ENCODE measurements at regions not wholly inside any gene's neighbourhood (a gene's known extent, or its start where the extent isn't known, plus 50 kb on each side); places are given as distances from the start of the nearest gene placed in this dataset.

- no peak overlapping the region for H3K4me3 ChIP-seq (ENCODE audit: low read length)
- H3K4me3 Mint-ChIP-seq, result no peak overlapping the region
- H3K4me1 ChIP-seq (ENCODE audit: insufficient read depth, low read length), result no peaks in the 10 kb centered on the region
- H3K9me3 ChIP-seq (ENCODE audit: control insufficient read depth in 1 of 2, insufficient read depth in 1 of 2, low read length in 2 of 2), result no peaks in the 10 kb centered on the region
- no peak overlapping the region for H3K27ac Mint-ChIP-seq
- H3K27me3 ChIP-seq (ENCODE audit: control insufficient read depth in 1 of 2, insufficient read depth in 2 of 2, low read length in 2 of 2), result peaks cover 0 to 4% of the 10 kb centered on the region in 2 experiments
- H3K36me3 Mint-ChIP-seq (ENCODE audit: low read depth), result no peaks in the 10 kb centered on the region
- ATAC-seq (ENCODE audit: poor library complexity) (no peak), DNase-seq (no peak)
- H3K36me3 ChIP-seq (ENCODE audit: insufficient read depth, low read length), result no peaks in the 10 kb centered on the region
- H3K4me1 Mint-ChIP-seq (ENCODE audit: low read depth), result no peaks in the 10 kb centered on the region
- no peak for TF ChIP-seq CTCF (IDR thresholded peaks at IDR 0.05)
- CTCF ChIA-PET, result no interaction called here
- no peak overlapping the region for H3K27ac ChIP-seq (ENCODE audit: low read depth in 1 of 2, low read length in 2 of 2)
- intact Hi-C loops (cut with DNase I, micrococcal nuclease), result no loop called here
- no peaks in the 10 kb centered on the region for H3K9me3 Mint-ChIP-seq
- POLR2A ChIA-PET, result no interaction called here
- H3K27me3 Mint-ChIP-seq, result peaks cover 37% of the 10 kb centered on the region
These were observed 344.7 kb upstream of the NCAM1 start for GRCh38 chr11:112616327-112617097.

- intact Hi-C loops (cut with DNase I, micrococcal nuclease), result no loop called here
- peaks cover 41% of the 10 kb centered on the region for H3K27me3 Mint-ChIP-seq
- no peak for ATAC-seq (ENCODE audit: poor library complexity)
- Histone ChIP-seq H3K27ac (ENCODE audit: low read depth in 1 of 2, low read length in 2 of 2) (no peak overlapping the region), H3K36me3 (ENCODE audit: insufficient read depth, low read length) (no peaks in the 10 kb centered on the region), H3K4me1 (ENCODE audit: insufficient read depth, low read length) (no peaks in the 10 kb centered on the region), H3K9me3 (ENCODE audit: control insufficient read depth in 1 of 2, insufficient read depth in 1 of 2, low read length in 2 of 2) (no peaks in the 10 kb centered on the region), H3K27me3 (ENCODE audit: control insufficient read depth in 1 of 2, insufficient read depth in 2 of 2, low read length in 2 of 2) (peaks cover 0 to 4% of the 10 kb centered on the region in 2 experiments), H3K4me3 (ENCODE audit: low read length) (no peak overlapping the region)
- TF ChIP-seq CTCF (IDR thresholded peaks at IDR 0.05), result no peak
- H3K36me3 Mint-ChIP-seq (ENCODE audit: low read depth), result no peaks in the 10 kb centered on the region
- no peaks in the 10 kb centered on the region for H3K4me1 Mint-ChIP-seq (ENCODE audit: low read depth)
- POLR2A ChIA-PET, result no interaction called here
- CTCF ChIA-PET, result no interaction called here
- no peaks in the 10 kb centered on the region for H3K9me3 Mint-ChIP-seq
- no peak overlapping the region for H3K27ac Mint-ChIP-seq
- H3K4me3 Mint-ChIP-seq, result no peak overlapping the region
- no peak for DNase-seq
These were observed 344.2 kb upstream of the NCAM1 start for GRCh38 chr11:112617098-112617425.

- CTCF ChIA-PET, result no interaction called here
- Histone ChIP-seq H3K27ac (ENCODE audit: low read depth in 1 of 2, low read length in 2 of 2) (no peak overlapping the region), H3K4me1 (ENCODE audit: insufficient read depth, low read length) (no peaks in the 10 kb centered on the region), H3K4me3 (ENCODE audit: low read length) (no peak overlapping the region), H3K9me3 (ENCODE audit: control insufficient read depth in 1 of 2, insufficient read depth in 1 of 2, low read length in 2 of 2) (no peaks in the 10 kb centered on the region), H3K27me3 (ENCODE audit: control insufficient read depth in 1 of 2, insufficient read depth in 2 of 2, low read length in 2 of 2) (peaks cover 0 to 4% of the 10 kb centered on the region in 2 experiments), H3K36me3 (ENCODE audit: insufficient read depth, low read length) (no peaks in the 10 kb centered on the region)
- POLR2A ChIA-PET, result no interaction called here
- H3K27me3 Mint-ChIP-seq, result peaks cover 39% of the 10 kb centered on the region
- no peak overlapping the region for H3K4me3 Mint-ChIP-seq
- intact Hi-C loops (cut with DNase I, micrococcal nuclease), result no loop called here
- TF ChIP-seq CTCF (IDR thresholded peaks at IDR 0.05), result no peak
- no peaks in the 10 kb centered on the region for H3K4me1 Mint-ChIP-seq (ENCODE audit: low read depth)
- no peak overlapping the region for H3K27ac Mint-ChIP-seq
- no peaks in the 10 kb centered on the region for H3K9me3 Mint-ChIP-seq
- DNase-seq (no peak), ATAC-seq (ENCODE audit: poor library complexity) (no peak)
- H3K36me3 Mint-ChIP-seq (ENCODE audit: low read depth), result no peaks in the 10 kb centered on the region
These were observed 343.0 kb upstream of the NCAM1 start for GRCh38 chr11:112617977-112618826.

Measured in CD4-positive, alpha-beta T cell (primary cell).